ENCODE measurements at regions not wholly inside any gene's neighbourhood (a gene's known extent, or its start where the extent isn't known, plus 50 kb on each side); places are given as distances from the start of the nearest gene placed in this dataset.

DNA sequence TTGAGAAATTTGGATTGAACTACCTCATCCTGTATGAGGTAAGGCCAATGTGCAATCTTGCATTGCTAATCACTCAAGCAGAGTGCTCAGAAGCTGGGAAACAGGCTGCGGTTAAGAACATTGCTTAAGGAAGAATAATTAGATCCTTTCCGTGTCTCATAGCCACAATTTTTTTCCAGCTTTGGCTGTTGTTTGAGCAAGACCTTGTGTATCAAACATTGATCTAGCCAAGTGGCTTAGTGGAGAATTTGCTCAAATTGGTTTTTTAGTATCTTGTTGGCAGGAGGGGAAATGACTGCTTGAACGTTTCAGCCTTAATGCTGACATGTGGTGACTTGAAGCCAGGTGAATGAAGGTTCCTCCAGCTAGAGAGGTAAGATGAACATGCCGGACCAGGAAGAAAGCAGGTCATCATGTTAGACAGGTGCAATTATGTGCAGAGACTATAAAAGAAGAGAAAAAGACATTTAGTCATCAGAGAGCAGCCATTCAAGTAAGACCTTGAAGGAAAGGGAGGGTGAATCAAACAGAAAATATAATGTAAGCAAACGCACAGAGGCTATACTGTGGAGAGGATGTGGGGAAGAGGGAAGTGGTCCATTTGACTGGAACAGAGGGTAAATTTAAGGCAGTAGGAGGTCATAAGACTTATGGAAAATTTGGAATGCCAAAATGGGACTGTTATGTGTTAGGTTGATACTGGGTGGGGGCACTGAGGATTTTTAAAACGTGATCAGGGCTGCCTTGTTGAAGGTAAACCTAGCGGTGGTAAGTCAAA is 98.9 kb upstream of the CYP1B1 start:
- Mint-ChIP-seq H3K27me3 (ENCODE audit: low read depth) (no peaks in the 10 kb centered on the region), H3K4me1 (ENCODE audit: low read depth) (peaks cover 51% of the 10 kb centered on the region), H3K27ac (ENCODE audit: unreplicated experiment) (peak overlapping the region; percentile 33), H3K36me3 (ENCODE audit: low read depth) (no peaks in the 10 kb centered on the region), H3K4me3 (ENCODE audit: unreplicated experiment) (no peak overlapping the region), H3K9me3 (ENCODE audit: low read depth) (peaks cover 5% of the 10 kb centered on the region)
- TF ChIP-seq, protein P1, sequence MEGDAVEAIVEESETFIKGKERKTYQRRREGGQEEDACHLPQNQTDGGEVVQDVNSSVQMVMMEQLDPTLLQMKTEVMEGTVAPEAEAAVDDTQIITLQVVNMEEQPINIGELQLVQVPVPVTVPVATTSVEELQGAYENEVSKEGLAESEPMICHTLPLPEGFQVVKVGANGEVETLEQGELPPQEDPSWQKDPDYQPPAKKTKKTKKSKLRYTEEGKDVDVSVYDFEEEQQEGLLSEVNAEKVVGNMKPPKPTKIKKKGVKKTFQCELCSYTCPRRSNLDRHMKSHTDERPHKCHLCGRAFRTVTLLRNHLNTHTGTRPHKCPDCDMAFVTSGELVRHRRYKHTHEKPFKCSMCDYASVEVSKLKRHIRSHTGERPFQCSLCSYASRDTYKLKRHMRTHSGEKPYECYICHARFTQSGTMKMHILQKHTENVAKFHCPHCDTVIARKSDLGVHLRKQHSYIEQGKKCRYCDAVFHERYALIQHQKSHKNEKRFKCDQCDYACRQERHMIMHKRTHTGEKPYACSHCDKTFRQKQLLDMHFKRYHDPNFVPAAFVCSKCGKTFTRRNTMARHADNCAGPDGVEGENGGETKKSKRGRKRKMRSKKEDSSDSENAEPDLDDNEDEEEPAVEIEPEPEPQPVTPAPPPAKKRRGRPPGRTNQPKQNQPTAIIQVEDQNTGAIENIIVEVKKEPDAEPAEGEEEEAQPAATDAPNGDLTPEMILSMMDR (IDR thresholded peaks at IDR 0.05) = no peak
- no peak for DNase-seq (ENCODE audit: low spot score)

GRCh38 chr2:38174131-38174530 is 98.2 kb upstream of the CYP1B1 start:
- DNase-seq (ENCODE audit: low spot score) = no peak
- peaks cover 47% of the 10 kb centered on the region for H3K4me1 Mint-ChIP-seq (ENCODE audit: low read depth)
- no peaks in the 10 kb centered on the region for H3K27me3 Mint-ChIP-seq (ENCODE audit: low read depth)
- H3K9me3 Mint-ChIP-seq (ENCODE audit: low read depth) = peaks cover 4% of the 10 kb centered on the region
- peak overlapping the region; percentile 50 for H3K27ac Mint-ChIP-seq (ENCODE audit: unreplicated experiment)
- TF ChIP-seq, protein P1 (IDR thresholded peaks at IDR 0.05) = no peak
- no peaks in the 10 kb centered on the region for H3K36me3 Mint-ChIP-seq (ENCODE audit: low read depth)
- no peak overlapping the region for H3K4me3 Mint-ChIP-seq (ENCODE audit: unreplicated experiment)

DNA sequence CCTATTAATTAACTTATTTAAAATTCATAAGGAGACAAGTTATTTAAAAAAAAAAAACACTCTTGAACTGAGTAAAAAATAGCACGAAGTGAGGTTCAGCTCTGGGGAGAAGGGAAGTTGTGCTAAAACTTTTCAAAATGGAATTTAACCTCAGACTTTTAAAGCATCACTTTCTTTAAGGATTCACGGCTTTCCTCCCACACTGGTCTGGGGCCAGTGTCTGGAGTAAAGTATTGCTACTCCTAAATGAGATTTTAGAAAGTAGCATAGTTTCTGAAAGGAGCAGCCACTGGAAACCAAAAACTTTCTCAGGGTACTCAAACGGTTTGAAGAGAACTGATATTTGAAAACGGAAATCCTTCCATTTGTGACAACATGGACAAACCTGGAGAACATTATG is 97.7 kb upstream of the CYP1B1 start:
- Mint-ChIP-seq H3K36me3 (ENCODE audit: low read depth) (no peaks in the 10 kb centered on the region), H3K27me3 (ENCODE audit: low read depth) (no peaks in the 10 kb centered on the region), H3K9me3 (ENCODE audit: low read depth) (no peaks in the 10 kb centered on the region), H3K27ac (ENCODE audit: unreplicated experiment) (peak overlapping the region; percentile 50), H3K4me3 (ENCODE audit: unreplicated experiment) (no peak overlapping the region), H3K4me1 (ENCODE audit: low read depth) (peaks cover 47% of the 10 kb centered on the region)
- no peak for DNase-seq (ENCODE audit: low spot score)
- TF ChIP-seq, protein P1 (IDR thresholded peaks at IDR 0.05) = no peak

GRCh38 chr2:38171208-38171855 is 95.4 kb upstream of the CYP1B1 start:
- Mint-ChIP-seq H3K9me3 (ENCODE audit: low read depth) (no peaks in the 10 kb centered on the region), H3K27ac (ENCODE audit: unreplicated experiment) (no peak overlapping the region), H3K27me3 (ENCODE audit: low read depth) (no peaks in the 10 kb centered on the region), H3K4me3 (ENCODE audit: unreplicated experiment) (no peak overlapping the region), H3K36me3 (ENCODE audit: low read depth) (no peaks in the 10 kb centered on the region), H3K4me1 (ENCODE audit: low read depth) (peaks cover 33% of the 10 kb centered on the region)
- no peak for DNase-seq (ENCODE audit: low spot score)
- TF ChIP-seq, protein P1 (IDR thresholded peaks at IDR 0.05) = no peak

DNA sequence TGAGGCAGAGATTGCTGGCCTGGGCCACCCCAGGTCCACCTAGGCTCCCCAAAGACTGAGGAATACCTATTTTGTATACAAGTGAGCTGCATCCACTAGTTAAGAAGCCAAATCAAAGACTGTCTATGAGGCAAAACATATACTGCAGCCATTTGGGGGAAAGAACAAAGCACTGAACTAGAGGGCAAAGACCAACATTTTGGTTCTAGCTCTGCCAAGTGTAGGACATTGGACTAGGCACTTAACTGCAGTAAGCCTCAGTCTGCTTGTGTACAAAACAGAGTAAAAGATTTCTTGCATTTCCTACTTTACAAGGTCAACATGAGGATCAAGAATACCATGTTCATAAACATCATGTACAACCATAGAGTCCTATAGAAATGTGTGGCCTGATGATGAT is 94.8 kb upstream of the CYP1B1 start:
- Mint-ChIP-seq H3K4me1 (ENCODE audit: low read depth) (peaks cover 33% of the 10 kb centered on the region), H3K9me3 (ENCODE audit: low read depth) (no peaks in the 10 kb centered on the region), H3K27ac (ENCODE audit: unreplicated experiment) (no peak overlapping the region), H3K4me3 (ENCODE audit: unreplicated experiment) (no peak overlapping the region), H3K27me3 (ENCODE audit: low read depth) (no peaks in the 10 kb centered on the region), H3K36me3 (ENCODE audit: low read depth) (no peaks in the 10 kb centered on the region)
- TF ChIP-seq, protein P1 (IDR thresholded peaks at IDR 0.05) = no peak
- no peak for DNase-seq (ENCODE audit: low spot score)
